OCI-LY7 (cell line): ENCODE measurements at regions not wholly inside any gene's neighbourhood (a gene's known extent, or its start where the extent isn't known, plus 50 kb on each side); places are given as distances from the start of the nearest gene placed in this dataset.

Source experiments
- EZH2phosphoT487 ChIP-seq: fragments of 200-600 bp; sonication (generic); IDR thresholded peaks from 2 replicates; pipeline ENCODE4 v1.6.1; 2018; ENCODE audit warnings: low read depth, borderline replicate concordance, mild to moderate bottlenecking, mixed run types, antibody characterized with exemption, low read length, moderate library complexity, mixed read lengths
- TF ChIP-seq, protein P1 (sequence below): fragments of 200-600 bp; sonication (generic); conservative IDR thresholded peaks from 2 replicates; pipeline ENCODE4 v1.5.1; 2014; ENCODE audit warnings: mild to moderate bottlenecking, antibody characterized with exemption, low read length, moderate library complexity, mixed read lengths

DNA sequence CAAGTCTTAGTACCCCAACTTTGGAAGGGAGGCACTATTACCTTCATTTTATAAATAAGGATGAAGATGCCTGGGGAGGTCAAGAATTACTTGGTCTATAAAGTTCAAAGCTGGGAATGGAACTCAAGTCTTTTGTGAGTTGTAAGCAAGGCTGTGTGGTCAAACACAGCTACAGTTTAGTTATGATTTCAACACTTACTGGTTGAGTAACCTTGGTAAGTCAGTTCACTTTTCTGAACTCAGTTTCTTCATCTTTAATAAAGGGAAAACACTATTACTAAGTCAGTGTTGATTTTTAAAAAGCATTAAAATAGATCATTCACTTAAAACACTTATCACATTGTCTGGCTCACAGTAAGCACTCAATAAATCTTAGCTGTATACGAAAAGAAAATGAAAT is 200.4 kb upstream of the ADAMTS9 start:
- TF ChIP-seq, protein P1, sequence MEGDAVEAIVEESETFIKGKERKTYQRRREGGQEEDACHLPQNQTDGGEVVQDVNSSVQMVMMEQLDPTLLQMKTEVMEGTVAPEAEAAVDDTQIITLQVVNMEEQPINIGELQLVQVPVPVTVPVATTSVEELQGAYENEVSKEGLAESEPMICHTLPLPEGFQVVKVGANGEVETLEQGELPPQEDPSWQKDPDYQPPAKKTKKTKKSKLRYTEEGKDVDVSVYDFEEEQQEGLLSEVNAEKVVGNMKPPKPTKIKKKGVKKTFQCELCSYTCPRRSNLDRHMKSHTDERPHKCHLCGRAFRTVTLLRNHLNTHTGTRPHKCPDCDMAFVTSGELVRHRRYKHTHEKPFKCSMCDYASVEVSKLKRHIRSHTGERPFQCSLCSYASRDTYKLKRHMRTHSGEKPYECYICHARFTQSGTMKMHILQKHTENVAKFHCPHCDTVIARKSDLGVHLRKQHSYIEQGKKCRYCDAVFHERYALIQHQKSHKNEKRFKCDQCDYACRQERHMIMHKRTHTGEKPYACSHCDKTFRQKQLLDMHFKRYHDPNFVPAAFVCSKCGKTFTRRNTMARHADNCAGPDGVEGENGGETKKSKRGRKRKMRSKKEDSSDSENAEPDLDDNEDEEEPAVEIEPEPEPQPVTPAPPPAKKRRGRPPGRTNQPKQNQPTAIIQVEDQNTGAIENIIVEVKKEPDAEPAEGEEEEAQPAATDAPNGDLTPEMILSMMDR: no peak
- no peak for TF ChIP-seq EZH2phosphoT487
